ENCODE measurements at regions not wholly inside any gene's neighbourhood (a gene's known extent, or its start where the extent isn't known, plus 50 kb on each side); places are given as distances from the start of the nearest gene placed in this dataset.

DNA sequence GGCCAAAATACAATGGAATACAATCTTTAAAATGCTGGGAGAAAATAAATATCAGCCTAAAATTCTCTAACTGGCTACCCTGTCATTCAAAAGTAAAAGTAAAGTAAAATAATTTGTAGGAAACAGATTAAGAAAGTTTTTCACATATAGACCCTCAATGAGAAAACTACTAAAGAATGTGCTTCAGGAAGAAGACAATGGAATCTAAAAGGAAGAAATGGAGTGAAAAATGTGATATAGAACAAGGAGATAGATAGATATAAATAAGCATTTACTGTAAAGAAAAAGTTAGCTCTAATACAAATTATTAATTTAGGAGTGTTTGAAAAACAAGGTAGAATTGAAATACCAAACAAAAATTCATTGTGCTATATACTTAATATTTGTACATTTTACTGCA, 368.6 kb upstream of the MPDZ start:
- no peak for TF ChIP-seq CTCF (IDR thresholded peaks at IDR 0.05)
- TF ChIP-seq ZFX (IDR thresholded peaks at IDR 0.05; ENCODE audit: borderline replicate concordance), result no peak
